HL-60 (cell line): ENCODE measurements at regions not wholly inside any gene's neighbourhood (a gene's known extent, or its start where the extent isn't known, plus 50 kb on each side); places are given as distances from the start of the nearest gene placed in this dataset.

Experiments used
- GABPA ChIP-seq: IDR thresholded peaks from 2 replicates; pipeline ENCODE4 v1.6.1; 2012; ENCODE audit warnings: low read depth
- POLR2AphosphoS5 ChIP-seq: IDR thresholded peaks from 2 replicates; pipeline ENCODE4 v1.6.1; 2012; ENCODE audit warnings: low read depth
- SPI1 ChIP-seq: IDR thresholded peaks from 2 replicates; pipeline ENCODE4 v1.6.1; 2012; ENCODE audit warnings: low read depth, mild to moderate bottlenecking, borderline replicate concordance
- TF ChIP-seq, protein P1 (sequence below): IDR thresholded peaks from one replicate; pipeline ENCODE4 v1.5.1; 2011; ENCODE audit warnings: low read length, control low read depth, inconsistent platforms; ENCODE audit not compliant: insufficient read depth
- TF ChIP-seq, protein P2 (sequence below): IDR thresholded peaks from 2 replicates; pipeline ENCODE4 v1.6.1; 2012; ENCODE audit warnings: low read depth; ENCODE audit not compliant: insufficient replicate concordance

DNA sequence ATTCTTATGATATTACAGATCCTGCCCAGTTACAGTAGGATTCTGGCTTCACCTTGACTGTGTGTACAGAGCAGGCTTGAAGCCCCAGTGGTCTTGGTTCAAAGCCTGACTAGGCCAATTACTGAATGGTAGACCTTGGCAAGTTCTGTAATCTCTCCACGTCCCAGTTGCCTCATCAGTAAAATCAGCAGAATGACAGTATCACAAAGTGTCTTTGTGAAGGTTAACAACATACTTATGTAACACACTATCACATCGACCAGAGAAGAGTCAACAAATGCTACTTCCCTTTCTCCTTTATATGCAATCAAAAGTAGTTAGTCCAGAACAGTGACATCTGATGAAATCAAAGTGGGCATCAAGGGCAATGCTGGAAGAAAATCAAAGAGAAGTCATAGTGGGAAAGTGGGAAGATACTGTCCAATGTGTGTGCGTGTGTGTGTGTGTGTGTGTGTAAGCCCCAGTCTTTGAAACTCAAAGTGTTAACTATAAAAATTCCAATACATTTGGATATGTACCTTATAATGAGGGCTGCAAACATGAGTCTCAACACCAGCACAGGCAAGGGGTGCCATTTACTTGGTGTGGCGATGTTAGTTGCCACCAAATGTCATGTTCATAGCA lies 93.5 kb upstream of the EGFLAM start:
- TF ChIP-seq, protein P1, sequence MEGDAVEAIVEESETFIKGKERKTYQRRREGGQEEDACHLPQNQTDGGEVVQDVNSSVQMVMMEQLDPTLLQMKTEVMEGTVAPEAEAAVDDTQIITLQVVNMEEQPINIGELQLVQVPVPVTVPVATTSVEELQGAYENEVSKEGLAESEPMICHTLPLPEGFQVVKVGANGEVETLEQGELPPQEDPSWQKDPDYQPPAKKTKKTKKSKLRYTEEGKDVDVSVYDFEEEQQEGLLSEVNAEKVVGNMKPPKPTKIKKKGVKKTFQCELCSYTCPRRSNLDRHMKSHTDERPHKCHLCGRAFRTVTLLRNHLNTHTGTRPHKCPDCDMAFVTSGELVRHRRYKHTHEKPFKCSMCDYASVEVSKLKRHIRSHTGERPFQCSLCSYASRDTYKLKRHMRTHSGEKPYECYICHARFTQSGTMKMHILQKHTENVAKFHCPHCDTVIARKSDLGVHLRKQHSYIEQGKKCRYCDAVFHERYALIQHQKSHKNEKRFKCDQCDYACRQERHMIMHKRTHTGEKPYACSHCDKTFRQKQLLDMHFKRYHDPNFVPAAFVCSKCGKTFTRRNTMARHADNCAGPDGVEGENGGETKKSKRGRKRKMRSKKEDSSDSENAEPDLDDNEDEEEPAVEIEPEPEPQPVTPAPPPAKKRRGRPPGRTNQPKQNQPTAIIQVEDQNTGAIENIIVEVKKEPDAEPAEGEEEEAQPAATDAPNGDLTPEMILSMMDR = no peak
- TF ChIP-seq POLR2AphosphoS5 (no peak), SPI1 (no peak), GABPA (no peak)
- TF ChIP-seq, protein P2, sequence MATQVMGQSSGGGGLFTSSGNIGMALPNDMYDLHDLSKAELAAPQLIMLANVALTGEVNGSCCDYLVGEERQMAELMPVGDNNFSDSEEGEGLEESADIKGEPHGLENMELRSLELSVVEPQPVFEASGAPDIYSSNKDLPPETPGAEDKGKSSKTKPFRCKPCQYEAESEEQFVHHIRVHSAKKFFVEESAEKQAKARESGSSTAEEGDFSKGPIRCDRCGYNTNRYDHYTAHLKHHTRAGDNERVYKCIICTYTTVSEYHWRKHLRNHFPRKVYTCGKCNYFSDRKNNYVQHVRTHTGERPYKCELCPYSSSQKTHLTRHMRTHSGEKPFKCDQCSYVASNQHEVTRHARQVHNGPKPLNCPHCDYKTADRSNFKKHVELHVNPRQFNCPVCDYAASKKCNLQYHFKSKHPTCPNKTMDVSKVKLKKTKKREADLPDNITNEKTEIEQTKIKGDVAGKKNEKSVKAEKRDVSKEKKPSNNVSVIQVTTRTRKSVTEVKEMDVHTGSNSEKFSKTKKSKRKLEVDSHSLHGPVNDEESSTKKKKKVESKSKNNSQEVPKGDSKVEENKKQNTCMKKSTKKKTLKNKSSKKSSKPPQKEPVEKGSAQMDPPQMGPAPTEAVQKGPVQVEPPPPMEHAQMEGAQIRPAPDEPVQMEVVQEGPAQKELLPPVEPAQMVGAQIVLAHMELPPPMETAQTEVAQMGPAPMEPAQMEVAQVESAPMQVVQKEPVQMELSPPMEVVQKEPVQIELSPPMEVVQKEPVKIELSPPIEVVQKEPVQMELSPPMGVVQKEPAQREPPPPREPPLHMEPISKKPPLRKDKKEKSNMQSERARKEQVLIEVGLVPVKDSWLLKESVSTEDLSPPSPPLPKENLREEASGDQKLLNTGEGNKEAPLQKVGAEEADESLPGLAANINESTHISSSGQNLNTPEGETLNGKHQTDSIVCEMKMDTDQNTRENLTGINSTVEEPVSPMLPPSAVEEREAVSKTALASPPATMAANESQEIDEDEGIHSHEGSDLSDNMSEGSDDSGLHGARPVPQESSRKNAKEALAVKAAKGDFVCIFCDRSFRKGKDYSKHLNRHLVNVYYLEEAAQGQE = no peak
